NCI-H2171 treated with DMSO at 0.1 percent for 48 hours (cell line): ENCODE measurements at regions not wholly inside any gene's neighbourhood (a gene's known extent, or its start where the extent isn't known, plus 50 kb on each side); places are given as distances from the start of the nearest gene placed in this dataset.
"Not testable (repeated sequence)": the region's sequence is repeated elsewhere in the genome, so short reads cannot be mapped to it uniquely, and the experiment has no call there.

Experiments
- DNase-seq: peaks from one replicate; lab custom pipeline; 2025; lab: John Stamatoyannopoulos, UW

DNA sequence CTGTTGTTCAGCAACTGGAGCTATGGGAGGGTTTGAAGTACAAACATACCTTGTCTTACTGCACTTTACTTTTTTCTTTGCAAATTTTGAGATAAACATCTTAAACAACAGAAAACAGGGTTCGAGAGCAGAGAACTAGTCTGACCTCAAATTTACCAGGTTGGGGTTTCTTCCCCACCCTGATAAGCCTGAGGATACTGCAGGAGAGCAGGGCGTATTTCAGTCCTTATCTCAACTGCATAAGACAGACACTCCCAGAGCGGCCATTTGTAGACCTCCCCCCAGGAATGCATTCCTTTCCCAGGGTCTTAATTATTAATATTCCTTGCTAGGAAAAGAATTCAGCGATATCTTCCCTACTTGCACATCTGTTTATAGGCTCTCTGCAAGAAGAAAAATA, 242.1 kb upstream of the DDHD1 start:
- DNase-seq = not testable (repeated sequence)

DNA sequence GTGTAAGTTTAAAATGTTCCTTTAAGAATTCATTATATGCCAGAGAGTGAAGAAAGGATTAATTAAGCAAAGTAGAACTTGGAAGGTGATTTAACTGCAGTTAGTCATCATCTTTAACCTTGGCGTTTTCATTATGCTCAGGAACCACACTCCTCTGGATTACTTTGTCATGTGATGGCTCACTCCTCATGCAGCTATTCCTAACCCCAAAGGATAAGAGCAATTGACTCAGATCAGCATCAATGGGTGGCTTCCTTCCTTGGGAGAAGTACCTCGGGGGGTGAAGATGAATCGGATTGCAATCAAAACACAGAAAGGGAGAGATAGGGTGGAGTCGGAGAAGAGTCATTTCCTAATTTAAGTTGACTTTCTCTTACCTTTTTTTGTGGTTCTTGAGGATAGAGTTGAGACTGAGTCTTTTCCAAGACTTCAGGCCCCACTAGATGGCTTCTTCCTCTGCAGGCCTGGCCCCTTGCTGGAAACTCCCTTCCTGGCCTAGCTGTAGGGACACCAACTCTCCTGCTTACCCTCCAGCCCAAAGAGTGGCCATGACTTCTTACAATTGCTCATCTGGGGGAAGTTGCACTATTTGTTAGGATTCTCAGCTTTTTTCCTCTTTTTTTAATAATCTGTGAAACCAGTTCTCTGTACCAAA, 238.6 kb upstream of the DDHD1 start:
- DNase-seq = no peak

DNA sequence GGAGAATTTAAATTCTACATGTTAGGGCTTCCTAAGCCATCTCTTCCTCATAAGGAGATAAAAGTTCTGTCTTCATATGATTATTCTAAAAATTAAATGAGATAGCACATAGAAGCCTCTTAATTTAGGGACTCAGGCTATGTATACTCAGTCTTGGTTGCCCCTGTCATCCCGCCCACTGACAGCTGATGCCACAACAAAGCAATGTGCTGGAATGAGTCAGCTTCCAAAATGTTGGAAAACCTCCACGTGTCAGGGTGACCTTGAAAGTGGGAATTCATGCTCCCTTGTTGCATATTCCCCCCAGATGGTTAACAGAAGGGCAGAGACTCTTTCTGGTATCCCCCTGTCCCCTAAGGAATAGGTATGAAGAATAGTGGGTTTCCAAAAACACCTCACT, 238.0 kb upstream of the DDHD1 start:
- DNase-seq = no peak

DNA sequence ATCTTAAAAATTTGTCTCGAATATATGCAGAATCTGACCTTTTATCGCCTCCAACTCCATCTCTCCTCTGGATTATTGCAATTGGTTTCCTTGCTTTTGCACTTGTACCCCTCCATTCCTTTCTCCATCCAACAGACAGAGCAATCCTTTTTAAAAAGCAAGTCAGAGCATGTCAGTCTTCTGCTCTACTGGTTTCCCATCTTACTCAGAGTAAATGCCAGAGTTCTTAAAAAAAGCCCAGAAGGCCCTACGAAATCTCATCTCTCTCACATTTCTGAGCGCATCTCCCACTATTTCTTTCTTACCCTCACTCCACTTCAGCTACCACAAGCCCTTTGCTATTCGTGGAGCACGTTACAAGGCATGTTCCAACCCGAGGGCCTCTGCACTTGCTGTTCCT, 236.9 kb upstream of the DDHD1 start:
- no peak for DNase-seq

DNA sequence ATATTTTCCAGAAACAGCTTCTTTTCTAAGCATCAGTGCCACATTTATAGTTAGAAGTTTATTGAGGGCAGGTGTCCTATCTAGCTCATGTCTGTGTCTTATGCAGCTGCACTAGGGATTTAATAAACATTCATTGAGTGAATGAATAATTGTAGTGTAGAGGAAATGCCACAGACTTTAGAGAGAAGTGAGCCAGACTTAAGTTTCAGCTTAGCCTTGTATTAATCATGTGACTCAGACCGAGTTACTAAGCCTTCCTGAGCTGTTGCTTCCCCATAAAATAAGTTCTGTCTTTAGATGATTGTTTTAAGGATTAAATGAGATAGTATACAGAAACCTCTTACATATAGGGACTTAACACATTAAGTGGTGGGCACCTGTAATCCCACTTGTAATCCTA, 236.1 kb upstream of the DDHD1 start:
- no peak for DNase-seq

DNA sequence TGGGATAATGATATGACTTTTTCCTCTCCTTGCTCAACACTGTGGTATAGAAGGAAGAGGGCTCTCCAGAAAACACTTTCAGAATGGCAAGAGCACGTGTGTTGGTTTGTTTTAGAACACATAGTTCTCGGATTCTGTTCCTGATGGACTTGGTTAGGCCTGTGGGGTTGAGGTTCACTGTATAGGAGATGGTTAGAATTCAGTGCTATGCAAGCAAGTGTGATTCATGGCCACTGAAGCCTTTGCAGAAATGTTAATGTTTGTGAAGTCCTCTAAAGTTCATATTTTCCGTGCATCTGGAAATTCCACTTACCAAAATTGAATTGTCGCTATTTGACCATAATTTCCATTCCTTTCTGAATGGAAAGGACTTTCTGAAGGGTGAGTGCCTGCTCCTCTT, 233.2 kb upstream of the DDHD1 start:
- DNase-seq = no peak

DNA sequence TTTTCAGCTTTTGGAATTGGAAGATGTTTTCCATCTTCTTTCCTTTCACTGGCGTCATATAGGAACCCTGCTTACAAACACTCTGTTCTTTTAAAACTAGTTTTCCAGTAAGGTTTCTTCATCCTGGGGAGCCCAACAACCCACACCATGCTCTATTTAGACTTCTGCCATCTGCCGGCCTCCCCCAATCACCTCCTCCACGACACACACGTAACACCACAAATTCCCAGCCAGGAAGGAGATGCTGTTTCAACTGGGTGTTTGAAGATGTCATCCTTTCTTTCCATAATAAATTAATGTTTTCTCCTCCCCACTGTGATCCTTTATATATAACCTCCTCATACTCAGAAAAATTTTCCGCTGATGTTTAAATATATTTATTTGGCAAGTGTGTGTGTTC, 231.4 kb upstream of the DDHD1 start:
- no peak for DNase-seq

DNA sequence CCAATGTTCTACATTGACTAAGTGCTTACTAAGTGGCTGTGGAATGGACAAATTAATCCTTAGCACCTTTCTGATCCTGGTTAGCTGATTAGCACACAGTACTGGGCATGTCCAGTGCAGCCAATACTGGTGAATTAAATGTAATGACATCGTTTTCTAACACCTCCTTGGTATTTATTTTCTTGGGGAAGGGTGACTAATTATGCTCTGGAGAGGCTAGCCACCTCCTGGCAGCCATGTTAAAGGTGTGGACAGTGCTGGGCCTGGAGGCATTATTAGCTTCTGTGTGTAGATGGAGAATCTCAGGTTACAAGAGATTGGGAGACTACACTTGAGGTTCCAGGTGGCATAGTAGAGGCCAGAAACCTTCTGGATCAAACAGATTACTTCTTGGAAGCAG, 230.9 kb upstream of the DDHD1 start:
- no peak for DNase-seq

DNA sequence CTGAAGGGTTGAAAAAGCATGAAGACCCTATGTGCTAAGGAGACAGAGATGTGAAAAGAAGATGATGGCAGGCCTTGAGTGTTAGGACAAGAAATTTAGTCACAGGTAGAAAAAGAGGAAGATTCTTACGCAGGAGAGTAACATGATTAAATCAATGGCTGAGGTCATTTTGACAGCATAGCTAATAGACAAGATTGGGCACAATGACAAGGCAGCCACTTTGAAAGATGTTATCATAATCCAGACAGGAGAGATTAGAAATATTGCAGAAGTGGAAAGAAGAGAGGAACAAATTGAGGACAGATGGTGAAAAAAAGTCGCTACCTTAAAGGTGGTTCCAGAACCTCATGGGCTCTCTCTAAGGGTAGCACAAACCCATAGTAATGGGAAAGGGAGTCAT, 228.8 kb upstream of the DDHD1 start:
- DNase-seq = no peak

DNA sequence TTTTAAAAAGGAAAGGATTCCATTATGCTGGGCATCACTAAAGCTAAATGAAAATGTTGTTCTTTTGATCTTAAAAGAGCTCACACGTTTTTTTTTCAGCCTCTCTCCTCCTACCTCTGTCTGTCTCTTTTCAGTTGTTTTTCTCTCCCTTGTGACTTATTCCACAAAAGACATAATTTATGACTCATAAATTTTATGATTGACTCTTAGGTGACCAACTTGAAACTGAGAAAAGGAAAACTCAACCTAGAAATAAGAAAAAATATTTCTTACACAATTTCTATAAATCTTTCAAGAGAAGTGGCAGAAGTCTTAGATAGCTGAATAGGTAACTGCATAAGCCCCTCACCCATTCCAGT, 227.7 kb upstream of the DDHD1 start:
- DNase-seq = no peak

DNA sequence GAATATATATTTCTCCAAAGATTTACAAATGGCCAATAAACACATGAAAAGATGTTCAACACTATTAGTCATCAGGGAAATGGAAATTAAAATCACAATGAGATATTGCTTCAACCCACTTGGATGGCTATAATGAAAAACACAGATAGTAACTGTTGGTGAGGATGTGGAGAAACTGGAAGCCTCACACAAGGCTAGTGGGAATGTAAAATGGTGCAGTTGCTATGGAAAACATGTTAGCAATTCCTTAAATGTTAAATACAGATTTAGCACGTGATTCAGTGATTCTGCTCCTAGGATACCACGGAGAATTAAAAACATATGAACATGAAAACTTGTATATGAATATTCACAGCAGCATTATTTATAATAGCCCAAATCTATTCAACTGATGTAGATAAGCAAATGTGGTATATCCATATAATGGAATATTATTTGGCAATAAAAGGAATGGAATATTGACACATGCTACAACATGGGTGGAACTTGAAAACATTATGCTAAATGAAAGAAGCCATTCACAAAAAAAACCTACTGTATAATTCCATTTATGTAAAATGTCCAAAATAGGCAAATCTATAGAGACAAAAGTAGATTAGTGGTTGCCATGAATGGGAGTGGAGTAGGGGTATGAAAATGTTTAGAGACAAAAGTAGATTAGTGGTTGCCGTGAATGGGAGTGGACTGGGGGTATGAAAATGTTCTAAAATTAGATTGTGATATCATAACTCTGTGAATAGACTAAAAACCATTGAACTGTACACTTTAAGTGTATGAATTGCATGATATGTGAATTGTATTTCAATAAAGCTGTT, 227.1 kb upstream of the DDHD1 start:
- DNase-seq = no peak

DNA sequence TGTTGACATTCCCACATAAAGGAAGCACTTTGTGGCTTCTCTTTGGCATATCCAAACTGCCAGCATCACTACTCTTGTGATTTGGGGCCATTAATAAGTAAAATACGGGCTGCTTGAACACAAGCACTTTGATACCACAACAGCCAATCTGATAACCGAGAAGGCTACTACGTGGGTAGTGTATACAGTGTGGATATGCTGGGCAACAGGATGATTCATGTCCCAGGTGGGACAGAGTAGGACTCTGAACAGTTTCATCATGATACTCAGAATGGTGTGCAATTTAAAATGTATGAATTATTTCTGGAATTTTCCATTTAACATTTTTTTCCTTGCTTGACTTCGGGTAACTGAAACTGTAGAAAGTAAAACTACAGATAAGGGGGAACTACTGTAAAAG, 225.0 kb upstream of the DDHD1 start:
- no peak for DNase-seq

DNA sequence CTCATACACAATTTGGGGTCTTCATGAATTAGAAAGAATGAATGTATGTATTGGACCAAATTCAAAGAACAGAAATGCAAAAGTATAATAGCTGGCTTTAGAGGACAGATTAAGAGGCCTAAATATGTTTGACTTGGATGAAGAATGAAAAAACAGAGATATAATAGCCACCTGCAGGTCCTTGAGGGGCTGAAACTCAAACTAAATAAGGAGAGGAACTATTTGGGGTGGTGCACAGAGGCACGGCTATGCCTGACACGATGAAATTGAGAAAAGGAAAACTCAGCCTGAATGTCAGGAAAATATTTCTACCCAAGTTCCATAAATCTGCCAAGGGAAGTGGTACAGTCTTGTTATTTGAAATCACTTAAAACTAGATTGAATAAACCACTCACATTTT, 222.9 kb upstream of the DDHD1 start:
- DNase-seq = no peak

DNA sequence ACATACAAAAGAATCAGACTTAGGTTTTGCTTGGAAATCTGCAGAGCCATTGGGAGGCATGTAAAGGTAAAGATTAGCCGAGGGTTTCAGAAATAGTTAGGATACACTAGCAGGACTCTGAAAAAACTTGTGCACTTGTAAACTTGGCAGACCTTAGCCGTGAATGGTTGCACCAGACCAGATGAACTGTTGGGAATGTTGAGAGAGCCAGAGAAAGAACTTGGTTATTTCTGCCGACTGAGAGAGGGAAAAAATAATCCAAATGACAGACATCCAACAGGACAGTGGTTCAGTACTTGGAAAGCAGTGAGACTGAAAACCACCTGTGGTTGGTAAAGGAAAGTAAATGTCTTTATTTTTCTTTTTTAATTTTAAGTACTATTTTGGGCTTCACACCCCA, 222.5 kb upstream of the DDHD1 start:
- no peak for DNase-seq

DNA sequence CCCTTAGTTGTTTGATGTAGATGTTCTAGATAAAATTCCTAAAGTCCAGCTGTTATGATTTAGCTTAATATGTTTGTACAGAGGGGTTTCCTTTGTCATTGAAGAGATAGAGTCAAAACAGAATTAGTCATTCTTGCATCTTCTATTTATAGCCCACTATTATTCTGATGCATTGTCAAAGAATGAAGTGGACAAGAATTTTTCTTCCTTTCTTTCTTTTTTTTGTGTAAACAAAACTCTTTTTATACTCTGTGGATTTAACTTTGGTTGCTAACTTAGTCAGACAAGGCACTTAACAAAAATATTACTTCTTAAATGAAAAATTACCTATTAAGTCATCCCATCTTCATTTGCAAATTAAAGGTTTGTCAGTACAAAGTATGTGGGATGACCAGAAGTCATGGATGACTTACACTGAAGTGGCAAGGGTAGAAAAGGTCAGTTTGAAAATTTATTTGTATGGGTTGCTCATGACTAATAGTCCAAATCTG, 215.6 kb upstream of the DDHD1 start:
- DNase-seq = no peak

DNA sequence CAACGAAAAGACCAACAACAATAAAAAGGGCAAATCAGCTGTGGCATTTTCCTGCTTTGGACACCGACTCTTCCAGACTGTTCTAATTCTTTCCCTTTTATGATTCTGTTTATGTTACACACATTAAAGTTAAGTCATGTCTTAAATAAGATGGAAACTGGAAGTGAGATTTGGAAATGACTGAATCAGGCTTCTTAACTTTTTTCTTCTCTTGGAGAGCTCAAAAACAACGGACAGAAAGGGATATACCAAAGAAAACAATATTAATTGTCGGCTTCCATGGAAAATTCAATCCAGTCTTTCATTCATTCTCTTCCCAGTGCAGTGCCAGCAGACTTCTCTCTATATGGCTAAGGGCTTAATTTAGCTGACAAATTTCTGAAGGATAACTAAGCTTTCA, 214.9 kb upstream of the DDHD1 start:
- no peak for DNase-seq

DNA sequence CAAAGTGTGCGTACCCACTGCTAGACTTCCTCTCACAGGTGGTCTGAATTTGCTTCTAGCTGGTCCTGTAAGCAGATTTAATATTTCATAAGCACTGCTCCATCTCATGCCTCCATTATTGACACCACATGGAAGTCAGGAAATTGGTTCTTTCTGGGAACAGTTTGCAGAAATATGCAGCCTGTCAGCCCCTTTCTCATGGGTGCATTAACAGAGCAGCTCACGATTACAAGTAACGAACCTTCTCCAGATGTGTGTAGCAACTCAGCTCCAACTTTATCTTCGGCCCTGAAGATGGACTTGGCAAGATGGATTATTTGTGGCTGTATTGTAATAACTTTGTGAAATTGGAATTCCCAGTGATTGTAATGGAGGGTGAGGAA, 214.5 kb upstream of the DDHD1 start:
- DNase-seq = no peak

DNA sequence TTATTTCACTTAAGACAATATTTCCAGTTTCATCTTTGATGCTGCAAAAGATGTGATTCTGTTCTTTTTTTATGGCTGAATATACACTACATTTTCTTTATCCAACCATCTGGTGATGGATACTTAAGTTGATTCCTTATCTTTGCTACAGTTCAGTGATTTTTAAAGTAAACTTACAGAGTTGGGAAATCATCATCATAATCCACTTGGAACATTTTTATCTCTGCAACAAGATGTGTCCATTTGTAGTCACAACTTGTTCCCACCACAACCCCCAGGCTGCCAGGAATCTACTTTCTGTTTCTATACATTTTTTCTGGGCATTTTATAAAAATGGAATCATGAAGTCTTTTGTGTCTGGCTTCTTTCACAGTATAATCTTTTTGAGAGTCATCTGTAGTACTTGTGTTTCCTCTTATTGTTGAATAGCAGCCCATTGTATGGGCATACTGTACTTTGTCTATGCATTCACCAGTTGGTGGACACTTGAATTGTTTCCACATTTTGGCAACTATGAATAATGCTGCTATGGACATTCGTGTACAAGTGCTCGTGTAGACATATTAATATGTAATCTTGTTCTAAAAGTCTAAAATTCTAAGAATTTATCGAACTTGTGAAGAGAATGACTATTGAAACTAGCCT, 212.5 kb upstream of the DDHD1 start:
- no peak for DNase-seq

DNA sequence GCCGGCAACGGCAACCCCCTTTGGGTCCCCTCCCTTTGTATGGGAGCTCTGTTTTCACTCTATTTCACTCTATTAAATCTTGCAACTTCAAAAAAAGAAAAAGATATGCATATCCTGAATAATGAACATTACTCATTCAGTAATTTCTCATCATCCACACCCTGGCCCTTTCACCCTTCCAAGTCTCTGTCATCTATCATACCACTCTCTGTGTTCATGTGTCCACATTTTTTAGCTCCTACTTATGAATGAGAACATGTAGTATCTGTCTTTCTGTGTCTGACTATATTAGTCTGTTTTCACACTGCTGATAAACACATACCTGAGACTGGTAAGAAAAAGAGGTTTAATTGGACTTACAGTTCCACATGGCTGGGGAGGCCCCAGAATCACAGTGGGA, 209.8 kb upstream of the DDHD1 start:
- not testable (repeated sequence) for DNase-seq

DNA sequence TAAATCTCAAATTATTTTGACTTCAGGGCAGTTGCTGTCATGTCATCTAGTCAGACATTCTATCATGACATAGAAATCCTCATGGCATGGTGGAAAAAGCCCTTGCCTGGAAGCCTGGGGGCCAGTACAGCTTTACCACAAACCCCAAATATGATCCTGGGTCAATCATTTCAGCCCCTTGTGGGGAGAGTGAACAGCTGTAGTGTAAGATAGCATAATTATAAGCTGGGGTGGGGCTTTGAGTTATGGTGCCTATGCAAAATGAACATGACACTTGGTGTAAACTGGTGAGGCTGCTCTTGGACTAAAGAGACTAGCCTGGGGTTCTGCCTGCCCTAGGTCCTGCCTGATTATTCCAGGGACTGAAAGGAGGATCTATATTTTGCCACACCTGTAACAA, 207.7 kb upstream of the DDHD1 start:
- DNase-seq = no peak

DNA sequence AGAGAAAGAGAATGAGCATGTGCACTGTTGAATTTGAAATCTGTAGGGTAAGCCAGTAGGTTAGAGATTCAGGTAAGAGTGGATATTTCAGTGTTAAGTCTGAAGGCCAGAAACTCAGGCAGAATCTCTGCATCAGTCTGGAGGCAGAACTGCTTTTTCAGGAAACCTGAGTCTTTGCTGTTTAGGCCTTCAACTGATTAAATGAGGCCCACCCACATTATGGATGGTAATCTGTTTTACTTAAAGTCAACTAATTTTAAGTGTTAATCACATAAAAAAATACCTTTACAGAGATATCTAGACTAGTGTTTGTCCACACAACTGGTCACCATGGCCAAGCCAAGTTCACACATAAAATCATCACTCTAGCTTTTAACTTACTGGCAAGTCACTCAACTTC, 205.0 kb upstream of the DDHD1 start:
- no peak for DNase-seq

DNA sequence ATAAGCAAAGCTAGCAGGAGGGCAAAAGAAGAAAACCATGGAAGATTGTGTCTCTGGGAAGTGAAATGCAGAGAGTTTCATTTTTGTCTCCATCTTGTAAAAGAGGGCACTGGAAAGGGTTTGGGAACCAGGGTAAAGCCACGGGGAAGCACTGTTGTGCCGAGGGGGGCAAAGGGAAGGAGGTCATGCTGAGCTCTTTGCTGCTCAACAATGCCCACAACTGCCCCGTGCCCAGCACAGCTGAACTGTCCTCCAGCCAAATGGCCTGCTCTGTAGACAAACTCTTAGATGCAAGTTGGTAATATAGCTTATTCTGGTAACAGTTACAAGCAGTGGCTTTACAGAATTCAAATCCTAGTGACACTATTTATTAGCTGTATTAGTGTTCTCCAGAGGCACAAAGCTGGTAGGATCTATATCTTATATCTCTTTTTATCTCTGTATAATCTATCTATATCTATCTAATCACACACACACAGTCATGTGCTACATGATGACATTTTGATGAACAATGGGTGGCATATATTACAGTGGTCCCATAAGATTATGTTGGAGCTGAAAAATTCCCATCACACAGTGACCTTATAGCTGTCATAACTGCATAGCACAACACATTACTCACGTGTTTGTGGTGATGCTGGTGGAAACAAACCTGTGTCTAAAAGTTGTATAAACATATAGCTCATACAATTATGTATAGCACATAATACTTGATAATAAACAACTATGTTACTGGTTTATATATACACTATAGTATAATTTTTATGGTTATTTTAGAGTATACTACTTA, 203.4 kb upstream of the DDHD1 start:
- DNase-seq = no peak
